Mesenchymal stem cell (in vitro differentiated cells and primary cell): ENCODE measurements at regions not wholly inside any gene's neighbourhood (a gene's known extent, or its start where the extent isn't known, plus 50 kb on each side); places are given as distances from the start of the nearest gene placed in this dataset.

ENCODE experiments used
- DNase-seq: peaks from one replicate; pipeline ENCODE4 v3.0.0-alpha.2; 2013
- H2AFZ ChIP-seq: one replicate; pipeline ENCODE4 v1.6.1; 2013; ENCODE audit warnings: low read depth, mild to moderate bottlenecking, control low read depth, inconsistent platforms, low read length, moderate library complexity
- H2AK5ac ChIP-seq: 2 replicates; pipeline ENCODE4 v1.6.1; 2013; ENCODE audit warnings: low read length, moderate library complexity, mild to moderate bottlenecking, inconsistent platforms; ENCODE audit not compliant: severe bottlenecking
- H2BK120ac ChIP-seq: one replicate; pipeline ENCODE4 v1.6.1; 2013; ENCODE audit warnings: low read depth, mild to moderate bottlenecking, inconsistent platforms, low read length, moderate library complexity
- H2BK12ac ChIP-seq, 2 experiments: one replicate each; pipeline ENCODE4 v1.6.1; 2013; ENCODE audit warnings: inconsistent platforms in 2 of 2, low read length in 2 of 2, mild to moderate bottlenecking in 2 of 2, moderate library complexity in 2 of 2, control low read depth in 1 of 2
- H2BK15ac ChIP-seq: one replicate; pipeline ENCODE4 v1.6.1; 2013; ENCODE audit warnings: mild to moderate bottlenecking, low read depth, inconsistent platforms; ENCODE audit not compliant: poor library complexity, severe bottlenecking
- H2BK5ac ChIP-seq: 2 replicates; pipeline ENCODE4 v1.6.1; 2013; ENCODE audit warnings: low read depth, mild to moderate bottlenecking, low read length, control low read depth, inconsistent platforms; ENCODE audit not compliant: poor library complexity, severe bottlenecking
- H3K14ac ChIP-seq, 2 experiments: one replicate each; pipeline ENCODE4 v1.6.1; 2013; ENCODE audit warnings: inconsistent platforms in 2 of 2, low read length in 2 of 2, control low read depth in 1 of 2, mild to moderate bottlenecking in 1 of 2, moderate library complexity in 1 of 2
- H3K18ac ChIP-seq, 2 experiments: one replicate each; pipeline ENCODE4 v1.6.1; 2013; ENCODE audit warnings: inconsistent platforms in 2 of 2, low read length in 2 of 2, control low read depth in 1 of 2, low read depth in 1 of 2, mild to moderate bottlenecking in 1 of 2
- H3K23ac ChIP-seq, 2 experiments: one replicate each; pipeline ENCODE4 v1.6.1; 2013; ENCODE audit warnings: inconsistent platforms in 2 of 2, low read length in 2 of 2, mild to moderate bottlenecking in 2 of 2, moderate library complexity in 2 of 2, control low read depth in 1 of 2
- H3K27ac ChIP-seq: 2 replicates; pipeline ENCODE4 v1.5.1; 2013; ENCODE audit warnings: mild to moderate bottlenecking, moderate library complexity, low read length, control low read depth, inconsistent platforms; ENCODE audit not compliant: poor library complexity, severe bottlenecking
- H3K27me3 ChIP-seq, 2 experiments: 2 replicates each; pipeline versions ENCODE4 v1.6.1 to v1.7.0; 2013; ENCODE audit warnings: low read length in 2 of 2, mild to moderate bottlenecking in 2 of 2, moderate library complexity in 2 of 2, control low read depth in 1 of 2, inconsistent platforms in 1 of 2; ENCODE audit not compliant: control insufficient read depth in 1 of 2, insufficient read depth in 1 of 2
- H3K36me3 ChIP-seq, 2 experiments: 2 replicates each; pipeline versions ENCODE4 v1.6.1 to v1.7.0; 2013; ENCODE audit warnings: low read length in 2 of 2, control low read depth in 1 of 2, inconsistent platforms in 1 of 2, low read depth in 1 of 2, mild to moderate bottlenecking in 1 of 2; ENCODE audit not compliant: insufficient read depth in 2 of 2, control insufficient read depth in 1 of 2
- H3K4ac ChIP-seq, 2 experiments: one replicate each; pipeline ENCODE4 v1.6.1; 2013; ENCODE audit warnings: inconsistent platforms in 2 of 2, low read length in 2 of 2, mild to moderate bottlenecking in 2 of 2, moderate library complexity in 2 of 2, control low read depth in 1 of 2, low read depth in 1 of 2
- H3K4me1 ChIP-seq: 2 replicates; pipeline ENCODE4 v1.6.1; 2013; ENCODE audit warnings: low read depth, low read length, control low read depth; ENCODE audit not compliant: control insufficient read depth, insufficient read depth
- H3K4me2 ChIP-seq: 2 replicates; pipeline ENCODE4 v1.6.1; 2013; ENCODE audit warnings: low read length, mild to moderate bottlenecking, inconsistent platforms; ENCODE audit not compliant: poor library complexity, severe bottlenecking
- H3K4me3 ChIP-seq, 2 experiments: 2 replicates each; pipeline versions ENCODE4 v1.5.1 to v1.7.0; 2013; ENCODE audit warnings: low read length in 2 of 2, mild to moderate bottlenecking in 2 of 2, control low read depth in 1 of 2, low read depth in 1 of 2; ENCODE audit not compliant: insufficient read depth in 1 of 2
- H3K79me1 ChIP-seq: replicated peaks from 2 replicates; pipeline ENCODE4 v1.6.1; 2013; ENCODE audit warnings: mild to moderate bottlenecking, control low read depth, low read length, inconsistent platforms; ENCODE audit not compliant: poor library complexity, severe bottlenecking
- H3K9ac ChIP-seq: 2 replicates; pipeline ENCODE4 v1.7.0; 2013; ENCODE audit warnings: mild to moderate bottlenecking, low read length, moderate library complexity
- H3K9me3 ChIP-seq: 2 replicates; pipeline ENCODE4 v1.7.0; 2013; ENCODE audit warnings: mild to moderate bottlenecking, low read length; ENCODE audit not compliant: control insufficient read depth
- H4K8ac ChIP-seq: one replicate; pipeline ENCODE4 v1.6.1; 2013; ENCODE audit warnings: inconsistent platforms, mild to moderate bottlenecking, low read length, moderate library complexity
- H4K91ac ChIP-seq: one replicate; pipeline ENCODE4 v1.6.1; 2013; ENCODE audit warnings: mild to moderate bottlenecking, low read length, inconsistent platforms
- whole genome bisulfite sequencing: methylation state at CpG from one replicate; pipeline ENCODE4 v1.1.7; 2013; ENCODE audit warnings: mixed read lengths; 5-methylcytosine and 5-hydroxymethylcytosine counted together

DNA sequence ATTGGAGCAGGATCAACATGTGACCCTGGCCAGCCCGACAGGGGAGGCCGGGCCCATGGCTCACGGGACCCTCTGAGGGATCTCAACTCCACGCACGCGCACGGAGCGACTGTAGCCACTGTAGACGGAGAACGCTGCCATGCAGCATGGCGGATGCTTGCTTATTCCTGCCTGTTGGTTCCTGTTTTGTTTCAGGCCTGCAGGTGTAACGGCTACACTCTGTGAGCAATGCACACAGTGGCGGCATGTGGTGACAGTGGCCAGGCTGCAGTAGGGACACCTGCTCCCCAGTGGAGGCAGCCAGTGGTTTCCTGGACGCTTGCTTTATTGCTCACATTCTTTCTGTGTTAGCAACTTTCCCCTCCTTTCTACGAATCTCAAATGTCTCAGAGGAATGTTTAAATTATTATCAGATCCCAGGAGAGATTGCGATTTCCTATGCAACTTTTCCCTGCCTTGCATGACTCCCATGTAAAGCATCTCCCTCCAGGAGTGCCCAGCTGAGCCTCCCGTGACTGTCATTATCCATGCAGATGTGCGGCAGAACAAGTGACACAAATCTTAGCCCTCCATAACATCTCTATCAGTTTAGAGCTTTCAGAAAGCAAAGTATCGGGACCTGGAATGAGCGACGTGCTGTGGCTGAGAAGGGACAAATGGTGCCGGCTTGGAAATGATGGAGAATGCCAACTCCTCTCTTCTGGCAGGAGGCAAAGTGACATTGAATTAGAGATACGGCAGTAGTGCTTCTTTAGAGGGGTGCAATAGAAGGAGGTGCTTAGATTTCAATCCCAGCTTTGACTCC, 209.7 kb downstream of the ASB1 start:
- peak overlapping the region; percentile 12 for H4K8ac ChIP-seq
- H3K4me1 ChIP-seq, result peaks cover 3% of the 10 kb centered on the region
- H2BK5ac ChIP-seq, result no peak overlapping the region
- H3K9ac ChIP-seq, result no peak overlapping the region
- no peak overlapping the region for H2AFZ ChIP-seq
- no peak overlapping the region for H3K4me2 ChIP-seq
- no peak overlapping the region for H3K4me3 ChIP-seq
- H2BK120ac ChIP-seq, result no peak overlapping the region
- peak overlapping the region in 1 of 2 experiments; percentile 85 for H3K18ac ChIP-seq
- no peak overlapping the region for H4K91ac ChIP-seq
- H3K23ac ChIP-seq, result peak overlapping the region in 1 of 2 experiments; percentile 5
- H3K4ac ChIP-seq, result peak overlapping the region in 1 of 2 experiments; percentile 30
- H3K36me3 ChIP-seq, result no peaks in the 10 kb centered on the region
- H3K9me3 ChIP-seq, result no peaks in the 10 kb centered on the region
- H2AK5ac ChIP-seq, result no peak overlapping the region
- peak; percentile 46 for DNase-seq
- no peak overlapping the region for H2BK15ac ChIP-seq
- WGBS, result 66% methylated on average over 22 of the region's 23 CpGs
- H3K14ac ChIP-seq, result peak overlapping the region in 1 of 2 experiments; percentile 95
- H3K27ac ChIP-seq, result no peak overlapping the region
- no peaks in the 10 kb centered on the region for H3K27me3 ChIP-seq
- peak overlapping the region in 1 of 2 experiments; percentile 25 for H2BK12ac ChIP-seq
- no peaks in the 10 kb centered on the region for H3K79me1 ChIP-seq

DNA sequence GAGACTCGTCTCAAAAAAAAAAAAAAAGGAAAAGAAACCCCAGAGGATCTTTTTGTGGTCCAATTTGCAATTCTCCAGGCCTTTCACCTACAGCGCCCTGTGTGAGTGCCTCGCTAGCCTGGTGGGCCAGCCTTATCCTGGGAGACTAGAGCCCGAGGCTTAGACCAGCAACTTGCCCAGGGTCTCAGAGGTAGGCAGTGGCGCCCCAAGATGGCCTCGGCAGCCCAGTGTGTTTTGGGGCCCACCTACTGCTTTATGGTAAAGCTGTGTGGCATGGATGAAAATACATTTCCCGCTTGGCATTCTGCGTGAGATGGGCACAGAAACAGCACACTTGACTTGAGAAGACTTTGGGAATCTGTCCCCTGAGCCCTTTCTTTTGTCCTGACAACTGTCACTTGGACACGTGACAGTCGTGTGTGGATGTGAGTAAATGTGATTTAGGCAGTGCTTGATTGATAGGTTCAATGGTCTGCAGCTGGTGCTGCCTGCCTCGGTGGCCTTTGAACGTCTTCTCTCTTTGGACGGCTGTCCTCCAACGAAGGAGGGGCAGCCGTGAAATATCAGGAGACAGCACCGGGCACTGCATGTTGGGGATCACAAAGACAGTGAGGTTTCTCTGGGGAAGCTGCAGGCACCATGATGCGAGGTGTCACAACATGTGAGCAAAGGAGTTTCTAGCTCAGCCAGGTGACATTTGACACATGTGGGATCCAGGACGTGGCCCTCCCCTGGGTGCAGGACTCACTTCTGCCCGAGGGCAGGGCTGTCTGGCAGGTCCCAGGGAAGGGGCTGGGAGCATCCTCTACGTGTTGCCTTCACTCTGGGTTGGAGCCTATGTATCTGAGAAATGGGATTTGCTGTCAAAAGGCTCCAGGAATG, 209.5 kb upstream of the TWIST2 start:
- H4K91ac ChIP-seq, result peak overlapping the region; percentile 28

DNA sequence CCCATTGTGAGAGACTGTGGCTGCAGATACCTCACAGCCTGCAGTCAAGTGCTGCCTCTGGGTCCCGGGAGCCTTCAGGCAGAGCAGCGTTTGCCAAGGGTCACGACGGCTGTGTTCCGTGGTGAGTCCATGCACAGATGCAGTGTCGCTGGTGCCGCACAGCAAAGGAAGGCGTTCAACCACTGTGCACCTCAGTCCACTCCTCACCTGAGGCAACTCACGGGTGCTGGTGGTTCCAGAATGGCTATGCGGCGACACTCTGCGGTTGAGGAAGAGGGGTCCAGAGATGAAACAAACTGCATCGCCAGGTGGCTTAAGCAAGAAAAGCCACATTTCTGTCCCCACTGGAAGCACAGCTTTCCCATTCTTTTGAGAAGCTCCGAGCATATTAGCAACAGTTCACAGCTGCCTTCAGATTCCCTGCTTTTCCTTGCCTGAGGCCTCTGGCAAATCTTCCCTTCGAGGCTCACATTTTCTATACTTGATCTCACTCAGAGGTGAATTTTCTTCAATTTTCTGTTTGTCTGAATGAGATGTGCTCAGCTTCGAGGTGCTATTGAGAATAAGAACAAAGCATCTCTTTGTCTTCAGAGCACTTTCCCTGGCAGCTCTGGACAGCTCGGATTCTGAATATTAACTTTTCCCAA, 208.8 kb upstream of the TWIST2 start:
- Histone ChIP-seq H2BK5ac (no peak overlapping the region), H3K27me3 (no peaks in the 10 kb centered on the region), H4K91ac (peak overlapping the region; percentile 28), H2AFZ (no peak overlapping the region), H3K79me1 (no peaks in the 10 kb centered on the region), H2BK12ac (no peak overlapping the region), H2AK5ac (no peak overlapping the region), H3K4me3 (peak overlapping the region in 1 of 2 experiments; percentile 35), H3K4me1 (peaks cover 7% of the 10 kb centered on the region), H3K18ac (no peak overlapping the region), H3K9ac (no peak overlapping the region), H3K36me3 (no peaks in the 10 kb centered on the region), H2BK120ac (no peak overlapping the region), H3K14ac (no peak overlapping the region), H3K4me2 (no peak overlapping the region), H3K27ac (no peak overlapping the region), H3K23ac (no peak overlapping the region), H3K4ac (no peak overlapping the region), H4K8ac (no peak overlapping the region), H2BK15ac (no peak overlapping the region), H3K9me3 (no peaks in the 10 kb centered on the region)
- WGBS, result 89% methylated on average over 16 of the region's 17 CpGs
- DNase-seq, result no peak

More for the DNA sequence above, 209.5 kb upstream of the TWIST2 start:
- no peak overlapping the region for H2BK12ac ChIP-seq
- no peaks in the 10 kb centered on the region for H3K9me3 ChIP-seq
- 83% methylated on average over 20 of the region's 20 CpGs for WGBS
- no peaks in the 10 kb centered on the region for H3K36me3 ChIP-seq
- no peak overlapping the region for H2BK15ac ChIP-seq
- no peak overlapping the region for H3K14ac ChIP-seq
- no peak overlapping the region for H3K23ac ChIP-seq
- H3K4me2 ChIP-seq, result no peak overlapping the region
- no peak for DNase-seq
- H2AK5ac ChIP-seq, result no peak overlapping the region
- H2BK5ac ChIP-seq, result no peak overlapping the region
- H3K18ac ChIP-seq, result no peak overlapping the region
- no peak overlapping the region for H3K4ac ChIP-seq
- H3K9ac ChIP-seq, result no peak overlapping the region
- peak overlapping the region in 1 of 2 experiments; percentile 35 for H3K4me3 ChIP-seq
- H3K79me1 ChIP-seq, result no peaks in the 10 kb centered on the region
- H2BK120ac ChIP-seq, result no peak overlapping the region
- H3K27me3 ChIP-seq, result no peaks in the 10 kb centered on the region
- no peak overlapping the region for H2AFZ ChIP-seq
- H3K4me1 ChIP-seq, result peaks cover 4% of the 10 kb centered on the region
- no peak overlapping the region for H4K8ac ChIP-seq
- H3K27ac ChIP-seq, result no peak overlapping the region
